Natural killer cell (primary cell): ENCODE measurements at regions not wholly inside any gene's neighbourhood (a gene's known extent, or its start where the extent isn't known, plus 50 kb on each side); places are given as distances from the start of the nearest gene placed in this dataset.

Experiments
- ATAC-seq, 3 donors: fragments of 150-1000 bp in 2 of 3; fragments of 200-7000 bp in 1 of 3; cut with Tn5 transposase; 1 replicate in 1 of 3; 2 replicates in 2 of 3; pipeline ENCODE4 v1.10.0; 2021; ENCODE audit warnings: mild to moderate bottlenecking in 2 of 3, moderate library complexity in 2 of 3
- DNase-seq, 2 donors: peaks; one replicate each; pipeline versions ENCODE4 v3.0.0 to v3.0.0-alpha.2; 2013 to 2021; ENCODE audit warnings: mixed read lengths in 1 of 2
- H3K27ac ChIP-seq: one replicate; pipeline ENCODE4 v1.5.1; 2013; ENCODE audit warnings: mild to moderate bottlenecking, low read length
- H3K27me3 ChIP-seq: one replicate; pipeline ENCODE4 v1.6.1; 2013; ENCODE audit warnings: low read length; ENCODE audit not compliant: control insufficient read depth, insufficient read depth
- H3K36me3 ChIP-seq: one replicate; pipeline ENCODE4 v1.6.1; 2013; ENCODE audit warnings: low read length; ENCODE audit not compliant: control insufficient read depth, insufficient read depth
- H3K4me1 ChIP-seq: one replicate; pipeline ENCODE4 v1.6.1; 2013; ENCODE audit warnings: low read length; ENCODE audit not compliant: control insufficient read depth, insufficient read depth
- H3K4me3 ChIP-seq: one replicate; pipeline ENCODE4 v1.5.1; 2013; ENCODE audit warnings: low read length
- H3K9me3 ChIP-seq: one replicate; pipeline ENCODE4 v1.6.1; 2013; ENCODE audit warnings: low read length; ENCODE audit not compliant: control insufficient read depth, insufficient read depth
- H3K27ac Mint-ChIP-seq, 2 donors: one replicate each; pipeline ENCODE4 v1.8.0; 2022; ENCODE audit warnings: mild to moderate bottlenecking in 2 of 2, mixed read lengths in 2 of 2, moderate library complexity in 1 of 2
- H3K27me3 Mint-ChIP-seq, 2 donors: one replicate each; pipeline ENCODE4 v1.8.0; 2022; ENCODE audit warnings: low read depth in 2 of 2, mixed read lengths in 2 of 2
- H3K36me3 Mint-ChIP-seq: one replicate; pipeline ENCODE4 v1.8.0; 2022; ENCODE audit warnings: mixed read lengths
- H3K4me1 Mint-ChIP-seq, 2 donors: one replicate each; pipeline ENCODE4 v1.8.0; 2022; ENCODE audit warnings: mixed read lengths in 2 of 2
- H3K4me3 Mint-ChIP-seq: one replicate; pipeline ENCODE4 v1.8.0; 2022; ENCODE audit warnings: mild to moderate bottlenecking, moderate library complexity, mixed read lengths
- H3K9me3 Mint-ChIP-seq, 2 donors: one replicate each; pipeline ENCODE4 v1.8.0; 2022; ENCODE audit warnings: mixed read lengths in 2 of 2
- CTCF ChIP-seq: fragments of 200-600 bp; IDR thresholded peaks from one replicate; pipeline ENCODE4 v1.8.0; 2022; ENCODE audit warnings: antibody characterized with exemption
- WGBS: methylation state at CpG from one replicate; pipeline ENCODE4 v1.1.7; 2013; ENCODE audit warnings: missing lambda C conversion rate; ENCODE audit not compliant: insufficient coverage; 5-methylcytosine and 5-hydroxymethylcytosine counted together
- intact Hi-C: fragments of 100-400 bp; cut with micrococcal nuclease; formaldehyde crosslinking; loops from one replicate; pipeline ENCODE4 v1.14.2; 2022

DNA sequence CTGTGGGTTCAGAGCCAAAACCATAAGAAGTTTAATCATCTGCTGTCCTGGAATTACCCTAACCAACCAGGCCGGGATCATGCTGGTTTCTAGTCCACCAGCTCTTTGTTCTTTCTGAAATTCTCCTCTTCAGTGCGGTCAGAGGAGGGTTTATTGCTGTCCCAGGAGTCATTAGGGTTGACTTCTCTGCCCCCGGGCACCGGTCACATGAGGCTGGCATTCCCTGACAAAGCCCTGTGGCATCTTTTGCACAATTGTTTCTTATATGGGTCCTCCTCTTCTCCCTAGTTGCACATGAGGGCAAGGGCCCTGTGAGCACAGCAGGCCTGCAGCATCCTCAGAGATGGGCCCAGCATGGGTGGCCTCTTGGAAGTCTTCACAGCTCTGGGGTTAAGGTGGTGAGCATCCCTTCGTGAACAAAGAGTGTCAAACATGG is 243.9 kb downstream of the IRF8 start:
- 85% methylated on average over 5 of the region's 5 CpGs for WGBS
- intact Hi-C loops, result no loop called here

GRCh38 chr16:86143666-86144065 is 244.7 kb downstream of the IRF8 start:
- Mint-ChIP-seq H3K36me3 (no peaks in the 10 kb centered on the region), H3K4me3 (no peak overlapping the region), H3K9me3 (no peaks in the 10 kb centered on the region), H3K27me3 (no peaks in the 10 kb centered on the region), H3K4me1 (no peaks in the 10 kb centered on the region), H3K27ac (no peak overlapping the region)
- no peaks in the 10 kb centered on the region for H3K36me3 ChIP-seq
- ATAC-seq, result no peak
- no peak for DNase-seq
- intact Hi-C loops, result no loop called here
- no peak for TF ChIP-seq CTCF
- 86% methylated on average over 4 of the region's 4 CpGs for WGBS
- no peaks in the 10 kb centered on the region for H3K9me3 ChIP-seq
- H3K4me3 ChIP-seq, result no peak overlapping the region
- H3K4me1 ChIP-seq, result no peaks in the 10 kb centered on the region
- H3K27me3 ChIP-seq, result no peaks in the 10 kb centered on the region
- no peak overlapping the region for H3K27ac ChIP-seq

More for the DNA sequence above, 243.9 kb downstream of the IRF8 start:
- ATAC-seq, result no peak
- no peaks in the 10 kb centered on the region for H3K36me3 Mint-ChIP-seq
- Histone ChIP-seq H3K4me3 (no peak overlapping the region), H3K27ac (no peak overlapping the region), H3K4me1 (no peaks in the 10 kb centered on the region), H3K27me3 (no peaks in the 10 kb centered on the region), H3K36me3 (no peaks in the 10 kb centered on the region), H3K9me3 (no peaks in the 10 kb centered on the region)
- no peak for DNase-seq
- H3K4me1 Mint-ChIP-seq, result no peaks in the 10 kb centered on the region
- peaks cover 2 to 3% of the 10 kb centered on the region in 2 donors for H3K27me3 Mint-ChIP-seq
- TF ChIP-seq CTCF, result no peak
- no peak overlapping the region for H3K27ac Mint-ChIP-seq
- H3K4me3 Mint-ChIP-seq, result no peak overlapping the region
- no peaks in the 10 kb centered on the region for H3K9me3 Mint-ChIP-seq

- WGBS, result no CpG with 5 or more reads among the region's 1 CpG
- H3K4me1 Mint-ChIP-seq, result no peaks in the 10 kb centered on the region
- Histone ChIP-seq H3K9me3 (no peaks in the 10 kb centered on the region), H3K36me3 (no peaks in the 10 kb centered on the region), H3K4me1 (no peaks in the 10 kb centered on the region), H3K27ac (no peak overlapping the region), H3K27me3 (no peaks in the 10 kb centered on the region), H3K4me3 (no peak overlapping the region)
- no peak for TF ChIP-seq CTCF
- H3K36me3 Mint-ChIP-seq, result no peaks in the 10 kb centered on the region
- intact Hi-C loops, result no loop called here
- no peak for ATAC-seq
- no peak overlapping the region for H3K27ac Mint-ChIP-seq
- no peak overlapping the region for H3K4me3 Mint-ChIP-seq
- DNase-seq, result no peak
- no peaks in the 10 kb centered on the region for H3K9me3 Mint-ChIP-seq
- H3K27me3 Mint-ChIP-seq, result no peaks in the 10 kb centered on the region
These were observed 246.7 kb downstream of the IRF8 start for GRCh38 chr16:86145669-86146068.

- H3K4me3 ChIP-seq, result no peak overlapping the region
- H3K27ac Mint-ChIP-seq, result no peak overlapping the region
- no peak for ATAC-seq
These were observed 251.8 kb downstream of the IRF8 start for GRCh38 chr16:86150641-86151238.

More at GRCh38 chr16:86150641-86151238, 251.8 kb downstream of the IRF8 start:
- Mint-ChIP-seq H3K9me3 (no peaks in the 10 kb centered on the region), H3K36me3 (no peaks in the 10 kb centered on the region), H3K4me1 (no peaks in the 10 kb centered on the region), H3K4me3 (no peak overlapping the region), H3K27me3 (peaks cover 4 to 6% of the 10 kb centered on the region in 2 donors)
- 79% methylated on average over 18 of the region's 18 CpGs for WGBS
- DNase-seq, result no peak
- H3K27ac ChIP-seq, result no peak overlapping the region
- H3K9me3 ChIP-seq, result no peaks in the 10 kb centered on the region
- no peaks in the 10 kb centered on the region for H3K36me3 ChIP-seq
- intact Hi-C loops, result no loop called here
- H3K4me1 ChIP-seq, result no peaks in the 10 kb centered on the region
- no peak for TF ChIP-seq CTCF
- H3K27me3 ChIP-seq, result peaks cover 2% of the 10 kb centered on the region
